Astrocyte (in vitro differentiated cells and primary cell): ENCODE measurements at regions not wholly inside any gene's neighbourhood (a gene's known extent, or its start where the extent isn't known, plus 50 kb on each side); places are given as distances from the start of the nearest gene placed in this dataset.

ENCODE experiments used
- DNase-seq: peaks from one replicate; pipeline ENCODE4 v3.0.0-alpha.2; 2010; ENCODE audit warnings: low read depth
- FAIRE-seq: peaks from 2 replicates; lab custom pipeline; 2011; peaks lifted over from hg19 to GRCh38; lab: Jason Lieb, UNC
- H2AFZ ChIP-seq: 2 replicates; pipeline ENCODE4 v1.6.0; 2012; ENCODE audit warnings: low read depth, low read length, inconsistent platforms
- H3K27ac ChIP-seq: 2 replicates; pipeline ENCODE4 v1.5.1; 2011; ENCODE audit warnings: low read depth, low read length, inconsistent platforms
- H3K27me3 ChIP-seq: 2 replicates; pipeline ENCODE4 v1.6.0; 2011; ENCODE audit warnings: low read length, inconsistent platforms; ENCODE audit not compliant: insufficient read depth
- H3K36me3 ChIP-seq: 2 replicates; pipeline ENCODE4 v1.5.1; 2011; ENCODE audit warnings: low read length, inconsistent platforms; ENCODE audit not compliant: insufficient read depth
- H3K4me1 ChIP-seq: 2 replicates; pipeline ENCODE4 v1.5.1; 2011; ENCODE audit warnings: low read length, inconsistent platforms; ENCODE audit not compliant: insufficient read depth
- H3K4me2 ChIP-seq: 2 replicates; pipeline ENCODE4 v1.6.0; 2012; ENCODE audit warnings: low read length, inconsistent platforms
- H3K4me3 ChIP-seq: 2 replicates; pipeline ENCODE4 v1.5.1; 2011; ENCODE audit warnings: low read depth, mild to moderate bottlenecking, low read length, inconsistent platforms; ENCODE audit not compliant: insufficient read depth
- H3K79me2 ChIP-seq: 2 replicates; pipeline ENCODE4 v1.6.0; 2012; ENCODE audit warnings: mild to moderate bottlenecking, low read length, inconsistent platforms; ENCODE audit not compliant: insufficient read depth
- H3K9ac ChIP-seq: 2 replicates; pipeline ENCODE4 v1.6.0; 2012; ENCODE audit warnings: mild to moderate bottlenecking, low read length, inconsistent platforms
- H3K9me3 ChIP-seq: 2 replicates; pipeline ENCODE4 v1.5.1; 2012; ENCODE audit warnings: low read depth, mild to moderate bottlenecking, low read length, inconsistent platforms; ENCODE audit not compliant: insufficient read depth
- H4K20me1 ChIP-seq: 2 replicates; pipeline ENCODE4 v1.6.0; 2012; ENCODE audit warnings: low read length, inconsistent platforms; ENCODE audit not compliant: insufficient read depth
- H3K27ac Mint-ChIP-seq: one replicate; pipeline ENCODE4 v1.8.0; 2021; ENCODE audit warnings: mild to moderate bottlenecking, mixed read lengths; ENCODE audit not compliant: unreplicated experiment
- H3K27me3 Mint-ChIP-seq: one replicate; pipeline ENCODE4 v1.8.0; 2021; ENCODE audit warnings: low read depth, mixed read lengths; ENCODE audit not compliant: unreplicated experiment
- H3K36me3 Mint-ChIP-seq: one replicate; pipeline ENCODE4 v1.8.0; 2021; ENCODE audit warnings: low read depth, mixed read lengths; ENCODE audit not compliant: unreplicated experiment
- H3K4me1 Mint-ChIP-seq: one replicate; pipeline ENCODE4 v1.8.0; 2021; ENCODE audit warnings: low read depth, mixed read lengths; ENCODE audit not compliant: unreplicated experiment
- H3K4me3 Mint-ChIP-seq: one replicate; pipeline ENCODE4 v1.8.0; 2021; ENCODE audit warnings: mild to moderate bottlenecking, moderate library complexity, mixed read lengths; ENCODE audit not compliant: unreplicated experiment
- H3K9me3 Mint-ChIP-seq: one replicate; pipeline ENCODE4 v1.8.0; 2021; ENCODE audit warnings: mild to moderate bottlenecking, mixed read lengths; ENCODE audit not compliant: unreplicated experiment
- EZH2 ChIP-seq: IDR thresholded peaks from 2 replicates; pipeline ENCODE4 v1.6.1; 2012; ENCODE audit warnings: mild to moderate bottlenecking, low read length, inconsistent platforms; ENCODE audit not compliant: insufficient read depth
- TF ChIP-seq, protein P1 (sequence below): IDR thresholded peaks from 2 replicates; pipeline ENCODE4 v1.5.1; 2011; ENCODE audit warnings: low read depth, mild to moderate bottlenecking, inconsistent platforms, low read length, moderate library complexity; ENCODE audit not compliant: insufficient read depth

- Mint-ChIP-seq H3K27ac (no peak overlapping the region), H3K4me3 (no peak overlapping the region), H3K36me3 (no peaks in the 10 kb centered on the region), H3K27me3 (peaks cover 9% of the 10 kb centered on the region), H3K9me3 (peaks cover 8% of the 10 kb centered on the region), H3K4me1 (no peaks in the 10 kb centered on the region)
- H3K4me3 ChIP-seq: no peak overlapping the region
- DNase-seq: no peak
- H3K79me2 ChIP-seq: no peaks in the 10 kb centered on the region
- H4K20me1 ChIP-seq: no peaks in the 10 kb centered on the region
- H3K4me1 ChIP-seq: no peaks in the 10 kb centered on the region
- FAIRE-seq: no peak
- H3K27me3 ChIP-seq: no peaks in the 10 kb centered on the region
- H3K36me3 ChIP-seq: no peaks in the 10 kb centered on the region
- no peak overlapping the region for H3K4me2 ChIP-seq
- peaks cover 25% of the 10 kb centered on the region for H3K9me3 ChIP-seq
- no peak overlapping the region for H3K9ac ChIP-seq
- TF ChIP-seq EZH2: no peak
- TF ChIP-seq, protein P1, sequence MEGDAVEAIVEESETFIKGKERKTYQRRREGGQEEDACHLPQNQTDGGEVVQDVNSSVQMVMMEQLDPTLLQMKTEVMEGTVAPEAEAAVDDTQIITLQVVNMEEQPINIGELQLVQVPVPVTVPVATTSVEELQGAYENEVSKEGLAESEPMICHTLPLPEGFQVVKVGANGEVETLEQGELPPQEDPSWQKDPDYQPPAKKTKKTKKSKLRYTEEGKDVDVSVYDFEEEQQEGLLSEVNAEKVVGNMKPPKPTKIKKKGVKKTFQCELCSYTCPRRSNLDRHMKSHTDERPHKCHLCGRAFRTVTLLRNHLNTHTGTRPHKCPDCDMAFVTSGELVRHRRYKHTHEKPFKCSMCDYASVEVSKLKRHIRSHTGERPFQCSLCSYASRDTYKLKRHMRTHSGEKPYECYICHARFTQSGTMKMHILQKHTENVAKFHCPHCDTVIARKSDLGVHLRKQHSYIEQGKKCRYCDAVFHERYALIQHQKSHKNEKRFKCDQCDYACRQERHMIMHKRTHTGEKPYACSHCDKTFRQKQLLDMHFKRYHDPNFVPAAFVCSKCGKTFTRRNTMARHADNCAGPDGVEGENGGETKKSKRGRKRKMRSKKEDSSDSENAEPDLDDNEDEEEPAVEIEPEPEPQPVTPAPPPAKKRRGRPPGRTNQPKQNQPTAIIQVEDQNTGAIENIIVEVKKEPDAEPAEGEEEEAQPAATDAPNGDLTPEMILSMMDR: no peak
- no peak overlapping the region for H2AFZ ChIP-seq
- H3K27ac ChIP-seq: no peak overlapping the region
Observed at GRCh38 chr5:3050863-3051262, 299.4 kb upstream of the IRX2 start.

- no peak overlapping the region for H3K4me2 ChIP-seq
- no peak overlapping the region for H3K27ac ChIP-seq
- TF ChIP-seq EZH2: no peak
- TF ChIP-seq, protein P1: no peak
- no peak overlapping the region for H3K9ac ChIP-seq
- no peak overlapping the region for H3K27ac Mint-ChIP-seq
- DNase-seq (no peak), FAIRE-seq (no peak)
- no peaks in the 10 kb centered on the region for H3K36me3 Mint-ChIP-seq
- H3K4me3 ChIP-seq: no peak overlapping the region
- peaks cover 25% of the 10 kb centered on the region for H3K9me3 ChIP-seq
- peaks cover 8% of the 10 kb centered on the region for H3K9me3 Mint-ChIP-seq
- H3K79me2 ChIP-seq: no peaks in the 10 kb centered on the region
- no peaks in the 10 kb centered on the region for H3K4me1 ChIP-seq
- no peaks in the 10 kb centered on the region for H3K27me3 ChIP-seq
- no peaks in the 10 kb centered on the region for H3K36me3 ChIP-seq
- H4K20me1 ChIP-seq: no peaks in the 10 kb centered on the region
- peaks cover 11% of the 10 kb centered on the region for H3K27me3 Mint-ChIP-seq
- H2AFZ ChIP-seq: no peak overlapping the region
- no peak overlapping the region for H3K4me3 Mint-ChIP-seq
- no peaks in the 10 kb centered on the region for H3K4me1 Mint-ChIP-seq
Observed at GRCh38 chr5:3049261-3049660, 297.8 kb upstream of the IRX2 start.

DNA sequence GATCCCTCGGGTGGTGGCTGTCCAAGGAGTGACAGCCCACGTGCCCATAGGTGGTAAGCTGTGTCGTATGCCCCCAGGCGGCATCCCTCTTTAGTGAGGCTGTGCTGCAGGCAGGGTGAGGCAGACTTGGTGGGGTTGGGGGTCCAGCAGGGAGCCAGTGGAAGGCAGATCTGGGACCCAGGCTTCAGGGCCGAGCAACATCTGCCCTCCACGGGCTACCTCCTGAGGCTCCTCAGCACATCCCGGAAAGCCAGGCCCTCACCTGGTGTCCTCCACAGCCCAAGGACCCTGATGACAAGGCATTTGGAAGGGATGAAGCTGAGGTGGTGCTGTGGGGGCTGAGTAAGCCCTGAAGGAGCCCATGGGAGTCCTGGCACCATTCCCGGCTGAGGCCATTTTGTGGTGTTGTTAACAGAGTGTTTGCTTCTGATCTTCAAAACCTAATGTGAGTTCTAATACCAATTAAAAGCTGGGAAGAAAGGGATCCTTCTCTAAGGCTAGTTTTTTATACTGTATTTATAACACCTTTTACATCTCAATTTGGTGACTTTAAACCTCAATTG is 295.8 kb upstream of the IRX2 start:
- Mint-ChIP-seq H3K27ac (no peak overlapping the region), H3K4me1 (no peaks in the 10 kb centered on the region), H3K27me3 (peaks cover 23% of the 10 kb centered on the region), H3K9me3 (peaks cover 6% of the 10 kb centered on the region), H3K36me3 (no peaks in the 10 kb centered on the region), H3K4me3 (no peak overlapping the region)
- Histone ChIP-seq H3K9ac (no peak overlapping the region), H2AFZ (no peak overlapping the region), H3K4me1 (no peaks in the 10 kb centered on the region), H3K4me2 (no peak overlapping the region), H4K20me1 (no peaks in the 10 kb centered on the region), H3K79me2 (no peaks in the 10 kb centered on the region), H3K27ac (no peak overlapping the region), H3K9me3 (peaks cover 26% of the 10 kb centered on the region), H3K36me3 (no peaks in the 10 kb centered on the region), H3K27me3 (no peaks in the 10 kb centered on the region), H3K4me3 (no peak overlapping the region)
- DNase-seq (no peak), FAIRE-seq (no peak)
- no peak for TF ChIP-seq EZH2
- TF ChIP-seq, protein P1: no peak
